H9 (cell line): ENCODE measurements at regions not wholly inside any gene's neighbourhood (a gene's known extent, or its start where the extent isn't known, plus 50 kb on each side); places are given as distances from the start of the nearest gene placed in this dataset.

Experiments used
- DNase-seq: peaks from one replicate; pipeline ENCODE4 v3.0.0-alpha.2; 2017
- H2AFZ ChIP-seq: one replicate; pipeline ENCODE4 v1.6.1; 2013; ENCODE audit warnings: mild to moderate bottlenecking, low read length, control low read depth, moderate library complexity
- H2AK5ac ChIP-seq: 2 replicates; pipeline ENCODE4 v1.6.1; 2013; ENCODE audit warnings: low read length, control low read depth, mixed read lengths; ENCODE audit not compliant: insufficient read length
- H2BK120ac ChIP-seq: one replicate; pipeline ENCODE4 v1.6.1; 2013; ENCODE audit warnings: low read depth, mild to moderate bottlenecking, low read length, control low read depth, inconsistent platforms; ENCODE audit not compliant: poor library complexity, severe bottlenecking
- H2BK12ac ChIP-seq: 2 replicates; pipeline ENCODE4 v1.6.1; 2013; ENCODE audit warnings: low read length, control low read depth, mixed read lengths, low read depth; ENCODE audit not compliant: insufficient read length
- H2BK15ac ChIP-seq: 2 replicates; pipeline ENCODE4 v1.6.1; 2013; ENCODE audit warnings: low read depth, low read length, control low read depth
- H2BK20ac ChIP-seq: one replicate; pipeline ENCODE4 v1.6.1; 2013; ENCODE audit warnings: low read depth, mild to moderate bottlenecking, low read length, control low read depth, inconsistent platforms; ENCODE audit not compliant: poor library complexity, severe bottlenecking
- H2BK5ac ChIP-seq: 2 replicates; pipeline ENCODE4 v1.6.1; 2013; ENCODE audit warnings: low read length, control low read depth, mixed read lengths; ENCODE audit not compliant: insufficient read length
- H3K14ac ChIP-seq: 2 replicates; pipeline ENCODE4 v1.6.1; 2013; ENCODE audit warnings: low read length, control low read depth; ENCODE audit not compliant: insufficient read depth
- H3K18ac ChIP-seq: 2 replicates; pipeline ENCODE4 v1.6.1; 2013; ENCODE audit warnings: low read depth, mild to moderate bottlenecking, mixed read lengths, low read length, control low read depth; ENCODE audit not compliant: insufficient read length
- H3K23ac ChIP-seq: 2 replicates; pipeline ENCODE4 v1.6.1; 2013; ENCODE audit warnings: low read length, control low read depth, mixed read lengths, low read depth; ENCODE audit not compliant: insufficient read length
- H3K23me2 ChIP-seq: 2 replicates; pipeline ENCODE4 v1.6.1; 2013; ENCODE audit warnings: low read depth, mild to moderate bottlenecking, mixed read lengths, low read length, control low read depth; ENCODE audit not compliant: insufficient read length, poor library complexity, severe bottlenecking
- H3K27ac ChIP-seq: 2 replicates; pipeline ENCODE4 v1.5.1; 2013; ENCODE audit warnings: low read length, control low read depth, mixed read lengths, low read depth; ENCODE audit not compliant: insufficient read length
- H3K27me3 ChIP-seq: 2 replicates; pipeline ENCODE4 v1.6.1; 2013; ENCODE audit warnings: low read length, control low read depth, inconsistent platforms; ENCODE audit not compliant: insufficient read depth
- H3K4ac ChIP-seq: 2 replicates; pipeline ENCODE4 v1.6.1; 2013; ENCODE audit warnings: low read depth, mild to moderate bottlenecking, control low read depth, inconsistent platforms, low read length, moderate library complexity
- H3K4me1 ChIP-seq: 2 replicates; pipeline ENCODE4 v1.6.1; 2013; ENCODE audit warnings: low read length, control low read depth, inconsistent platforms; ENCODE audit not compliant: insufficient read depth
- H3K4me2 ChIP-seq: 2 replicates; pipeline ENCODE4 v1.6.1; 2013; ENCODE audit warnings: low read length, control low read depth, mixed read lengths; ENCODE audit not compliant: insufficient read length, insufficient read depth
- H3K56ac ChIP-seq: 2 replicates; pipeline ENCODE4 v1.6.1; 2013; ENCODE audit warnings: low read depth, mild to moderate bottlenecking, mixed read lengths, low read length, control low read depth; ENCODE audit not compliant: insufficient read length
- H3K79me1 ChIP-seq: 2 replicates; pipeline ENCODE4 v1.6.1; 2013; ENCODE audit warnings: low read depth, mild to moderate bottlenecking, moderate library complexity, low read length, control low read depth, inconsistent platforms; ENCODE audit not compliant: insufficient read depth, poor library complexity, severe bottlenecking
- H3K79me2 ChIP-seq: 2 replicates; pipeline ENCODE4 v1.6.1; 2013; ENCODE audit warnings: low read length, control low read depth, inconsistent platforms; ENCODE audit not compliant: insufficient read depth
- H3K9ac ChIP-seq: 2 replicates; pipeline ENCODE4 v1.6.1; 2013; ENCODE audit warnings: low read length, control low read depth, mixed read lengths; ENCODE audit not compliant: insufficient read length; ENCODE audit errors: extremely low read depth
- H3K9me3 ChIP-seq: one replicate; pipeline ENCODE4 v1.6.1; 2013; ENCODE audit warnings: low read depth, low read length, inconsistent platforms; ENCODE audit not compliant: control insufficient read depth
- H3T11ph ChIP-seq: one replicate; pipeline ENCODE4 v1.6.1; 2013; ENCODE audit warnings: mild to moderate bottlenecking, low read length, control low read depth, inconsistent platforms
- H4K20me1 ChIP-seq: one replicate; pipeline ENCODE4 v1.6.1; 2013; ENCODE audit not compliant: control insufficient read depth, insufficient read length, insufficient read depth
- H4K5ac ChIP-seq: 2 replicates; pipeline ENCODE4 v1.6.1; 2013; ENCODE audit warnings: low read depth, mild to moderate bottlenecking, mixed read lengths, low read length, control low read depth; ENCODE audit not compliant: insufficient read length
- H4K8ac ChIP-seq: replicated peaks from 2 replicates; pipeline ENCODE4 v1.6.1; 2013; ENCODE audit warnings: low read length, control low read depth, mixed read lengths, low read depth; ENCODE audit not compliant: insufficient read length
- H4K91ac ChIP-seq: 2 replicates; pipeline ENCODE4 v1.6.1; 2013; ENCODE audit warnings: low read depth, mild to moderate bottlenecking, moderate library complexity, mixed read lengths, low read length, control low read depth; ENCODE audit not compliant: insufficient read length
- H3K27ac Mint-ChIP-seq, 3 experiments: 2 replicates in 2 of 3; 3 replicates in 1 of 3; pipeline ENCODE4 v1.8.0; 2020 to 2021; ENCODE audit warnings: mixed read lengths in 3 of 3, mild to moderate bottlenecking in 1 of 3, moderate library complexity in 1 of 3
- H3K27me3 Mint-ChIP-seq: 2 replicates; pipeline ENCODE4 v1.8.0; 2021; ENCODE audit warnings: low read depth, mild to moderate bottlenecking, moderate library complexity, mixed read lengths
- H3K36me3 Mint-ChIP-seq, 3 experiments: 2 replicates in 2 of 3; 3 replicates in 1 of 3; pipeline ENCODE4 v1.8.0; 2020 to 2021; ENCODE audit warnings: low read depth in 3 of 3, mixed read lengths in 3 of 3; ENCODE audit not compliant: insufficient read depth in 1 of 3
- H3K4me1 Mint-ChIP-seq, 2 experiments: 2 replicates each; pipeline ENCODE4 v1.8.0; 2020; ENCODE audit warnings: mixed read lengths in 2 of 2
- H3K4me3 Mint-ChIP-seq, 2 experiments: 2 replicates in 1 of 2; 3 replicates in 1 of 2; pipeline ENCODE4 v1.8.0; 2020 to 2021; ENCODE audit warnings: mild to moderate bottlenecking in 2 of 2, mixed read lengths in 2 of 2, moderate library complexity in 1 of 2
- H3K9me3 Mint-ChIP-seq, 2 experiments: 2 replicates in 1 of 2; 3 replicates in 1 of 2; pipeline ENCODE4 v1.8.0; 2020; ENCODE audit warnings: mild to moderate bottlenecking in 2 of 2, mixed read lengths in 2 of 2, moderate library complexity in 1 of 2
- CTCF ChIP-seq: fragments of 200-600 bp; sonication (generic); conservative IDR thresholded peaks from 3 replicates; pipeline ENCODE4 v1.8.0; 2021; ENCODE audit warnings: antibody characterized with exemption, mild to moderate bottlenecking
- WGBS: extraction: QIAGEN DNeasy Blood & Tissue Kit; methylation state at CpG from one replicate; pipeline ENCODE4 v1.1.7; 2013; ENCODE audit warnings: missing lambda C conversion rate, low lambda C conversion rate, mixed read lengths; ENCODE audit not compliant: insufficient read length; ENCODE audit errors: extremely low coverage; 5-methylcytosine and 5-hydroxymethylcytosine counted together

DNA sequence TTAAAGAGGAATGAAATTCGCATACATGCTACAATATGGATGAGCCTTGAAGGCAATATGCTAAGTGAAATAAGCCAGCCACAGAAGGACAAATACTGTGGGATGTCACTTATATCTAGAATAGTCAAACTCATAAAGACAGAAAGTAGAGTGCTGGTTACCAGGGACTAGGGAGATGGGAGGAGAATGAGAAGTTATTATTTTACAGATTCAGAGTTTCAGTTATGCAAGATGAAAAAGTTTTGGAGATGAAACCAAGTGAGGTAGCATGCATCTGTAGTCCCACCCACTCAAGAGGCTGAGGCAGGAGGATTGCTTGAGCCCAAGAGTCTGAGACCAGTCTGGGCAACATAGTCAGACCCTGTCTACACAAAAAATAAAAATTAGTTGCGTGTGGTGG is 82.5 kb upstream of the ARID1B start:
- Histone ChIP-seq H2BK5ac (no peak overlapping the region), H3K27ac (no peak overlapping the region), H2BK20ac (no peak overlapping the region), H3K9me3 (no peaks in the 10 kb centered on the region), H3K27me3 (no peaks in the 10 kb centered on the region), H2AFZ (no peak overlapping the region), H3K23me2 (no peaks in the 10 kb centered on the region), H3K4me1 (no peaks in the 10 kb centered on the region), H3K4ac (no peak overlapping the region), H2AK5ac (no peak overlapping the region), H3K4me2 (no peak overlapping the region), H3K79me2 (no peaks in the 10 kb centered on the region), H4K20me1 (no peaks in the 10 kb centered on the region), H4K5ac (no peak overlapping the region), H3K23ac (no peak overlapping the region), H2BK120ac (no peak overlapping the region), H2BK12ac (no peak overlapping the region), H3T11ph (no peak overlapping the region), H4K91ac (no peak overlapping the region), H3K18ac (no peak overlapping the region), H3K79me1 (no peaks in the 10 kb centered on the region), H3K14ac (no peak overlapping the region), H3K56ac (no peak overlapping the region), H4K8ac (no peak overlapping the region), H3K9ac (no peak overlapping the region), H2BK15ac (no peak overlapping the region)
- Mint-ChIP-seq H3K4me1 (peaks cover 3 to 4% of the 10 kb centered on the region in 2 experiments; a peak in 3 of 4 replicates), H3K4me3 (no peak overlapping the region), H3K27ac (no peak overlapping the region), H3K36me3 (no peaks in the 10 kb centered on the region), H3K27me3 (peaks cover 4% of the 10 kb centered on the region; the same call in 1 of the 2 replicates), H3K9me3 (no peaks in the 10 kb centered on the region; a peak in 1 of 5 replicates)
- no peak for DNase-seq
- TF ChIP-seq CTCF = no peak
- WGBS = no CpG with 5 or more reads among the region's 2 CpGs
